Liver (tissue), 8 donors: ENCODE measurements at regions not wholly inside any gene's neighbourhood (a gene's known extent, or its start where the extent isn't known, plus 50 kb on each side); places are given as distances from the start of the nearest gene placed in this dataset.

ENCODE experiments used
- DNase-seq: peaks from one replicate; pipeline ENCODE4 v3.0.0-alpha.2; 2017; ENCODE audit warnings: low spot score
- H3K27ac ChIP-seq, 2 donors: one replicate each; pipeline ENCODE4 v1.7.0; 2013; ENCODE audit warnings: inconsistent platforms in 2 of 2, low read length in 2 of 2, control low read depth in 1 of 2, low read depth in 1 of 2, mild to moderate bottlenecking in 1 of 2
- H3K27me3 ChIP-seq, 4 donors: one replicate each; pipeline versions ENCODE4 v1.6.1 to v1.7.0; 2013; ENCODE audit warnings: low read length in 3 of 4, inconsistent platforms in 1 of 4, mild to moderate bottlenecking in 1 of 4, moderate library complexity in 1 of 4; ENCODE audit not compliant: control insufficient read depth in 4 of 4, insufficient read depth in 4 of 4
- H3K36me3 ChIP-seq, 4 donors: one replicate each; pipeline versions ENCODE4 v1.6.1 to v1.7.0; 2013; ENCODE audit warnings: low read length in 3 of 4, mild to moderate bottlenecking in 3 of 4, low read depth in 1 of 4, moderate library complexity in 1 of 4; ENCODE audit not compliant: control insufficient read depth in 4 of 4, insufficient read depth in 3 of 4
- H3K4me1 ChIP-seq, 4 donors: one replicate each; pipeline versions ENCODE4 v1.6.1 to v1.7.0; 2013; ENCODE audit warnings: low read length in 3 of 4, mild to moderate bottlenecking in 3 of 4, moderate library complexity in 1 of 4; ENCODE audit not compliant: control insufficient read depth in 4 of 4, insufficient read depth in 4 of 4
- H3K4me3 ChIP-seq, 3 donors: one replicate each; pipeline versions ENCODE4 v1.6.1 to v1.7.0; 2013; ENCODE audit warnings: low read length in 3 of 3, control low read depth in 1 of 3, low read depth in 1 of 3, mild to moderate bottlenecking in 1 of 3
- H3K9ac ChIP-seq, 2 donors: one replicate each; pipeline ENCODE4 v1.7.0; 2013; ENCODE audit warnings: low read length in 2 of 2, mild to moderate bottlenecking in 2 of 2, moderate library complexity in 2 of 2, control low read depth in 1 of 2, low read depth in 1 of 2
- H3K9me3 ChIP-seq, 4 donors: one replicate each; pipeline versions ENCODE4 v1.6.1 to v1.7.0; 2013; ENCODE audit warnings: low read length in 3 of 4; ENCODE audit not compliant: control insufficient read depth in 4 of 4
- ATF3 ChIP-seq: IDR thresholded peaks from 2 replicates; pipeline ENCODE4 v1.6.1; 2016; ENCODE audit warnings: antibody characterized with exemption
- EGR1 ChIP-seq, 2 donors: IDR thresholded peaks; 2 replicates each; pipeline ENCODE4 v1.6.1; 2016 to 2018; ENCODE audit warnings: antibody characterized with exemption in 2 of 2, low read depth in 2 of 2
- FOXA1 ChIP-seq: IDR thresholded peaks from 2 replicates; pipeline ENCODE4 v1.6.1; 2016; ENCODE audit warnings: antibody characterized with exemption
- FOXA2 ChIP-seq: IDR thresholded peaks from 2 replicates; pipeline ENCODE4 v1.6.1; 2016; ENCODE audit warnings: antibody characterized with exemption
- GABPA ChIP-seq, 2 donors: IDR thresholded peaks in 1 of 2; conservative IDR thresholded peaks in 1 of 2; 2 replicates each; pipeline ENCODE4 v1.6.1; 2016; ENCODE audit warnings: antibody characterized with exemption in 2 of 2, mild to moderate bottlenecking in 1 of 2, moderate library complexity in 1 of 2
- HNF4A ChIP-seq, 2 donors: conservative IDR thresholded peaks; 2 replicates each; pipeline ENCODE4 v1.6.1; 2016; ENCODE audit warnings: antibody characterized with exemption in 2 of 2, mild to moderate bottlenecking in 2 of 2
- HNF4G ChIP-seq: IDR thresholded peaks from 2 replicates; pipeline ENCODE4 v1.6.1; 2016; ENCODE audit warnings: antibody characterized with exemption
- JUND ChIP-seq, 2 donors: IDR thresholded peaks; 2 replicates each; pipeline ENCODE4 v1.6.1; 2016; ENCODE audit warnings: antibody characterized with exemption in 2 of 2
- NR2F2 ChIP-seq: IDR thresholded peaks from 2 replicates; pipeline ENCODE4 v1.6.1; 2016; ENCODE audit warnings: antibody characterized with exemption
- RAD21 ChIP-seq, 2 donors: IDR thresholded peaks; 2 replicates each; pipeline ENCODE4 v1.6.1; 2016; ENCODE audit warnings: antibody characterized with exemption in 2 of 2, mild to moderate bottlenecking in 2 of 2
- RXRA ChIP-seq, 2 donors: IDR thresholded peaks; 2 replicates each; pipeline ENCODE4 v1.6.1; 2017 to 2018; ENCODE audit warnings: antibody characterized with exemption in 2 of 2, mild to moderate bottlenecking in 1 of 2
- SP1 ChIP-seq: IDR thresholded peaks from 2 replicates; pipeline ENCODE4 v1.6.1; 2018; ENCODE audit warnings: antibody characterized with exemption, mild to moderate bottlenecking
- TAF1 ChIP-seq: conservative IDR thresholded peaks from 2 replicates; pipeline ENCODE4 v1.6.1; 2016; ENCODE audit warnings: antibody characterized with exemption, mild to moderate bottlenecking
- YY1 ChIP-seq: IDR thresholded peaks from 2 replicates; pipeline ENCODE4 v1.6.1; 2016; ENCODE audit warnings: antibody characterized with exemption, mild to moderate bottlenecking
- ZBTB33 ChIP-seq: IDR thresholded peaks from 2 replicates; pipeline ENCODE4 v1.6.1; 2016; ENCODE audit warnings: antibody characterized with exemption
- WGBS: extraction: QIAGEN DNeasy Blood & Tissue Kit; methylation state at CpG from one replicate; pipeline ENCODE4 v1.1.7; 2013; 5-methylcytosine and 5-hydroxymethylcytosine counted together
- TF ChIP-seq, protein P1 (sequence below): IDR thresholded peaks from 2 replicates; pipeline ENCODE4 v1.6.1; 2016; ENCODE audit warnings: antibody characterized with exemption, mild to moderate bottlenecking
- TF ChIP-seq, protein P2 (sequence below): IDR thresholded peaks from 2 replicates; pipeline ENCODE4 v1.6.1; 2016; ENCODE audit warnings: antibody characterized with exemption
- TF ChIP-seq, protein P3 (sequence below): fragments of 150-350 bp; IDR thresholded peaks from 2 replicates; pipeline ENCODE4 v1.5.1; 2017; ENCODE audit warnings: improper control_type of control experiment, low read depth, low read length; ENCODE audit not compliant: missing input control
- donor health status: healthy.
- donor health status: healthy.
- donor health status: healthy.
- donor health status: healthy.
- donor health status: healthy.

GRCh38 chr2:38190542-38191218 lies 114.7 kb upstream of the CYP1B1 start:
- no peaks in the 10 kb centered on the region for H3K9me3 ChIP-seq
- H3K27me3 ChIP-seq = no peaks in the 10 kb centered on the region
- no peak for DNase-seq
- no peaks in the 10 kb centered on the region for H3K36me3 ChIP-seq
- TF ChIP-seq, protein P1, sequence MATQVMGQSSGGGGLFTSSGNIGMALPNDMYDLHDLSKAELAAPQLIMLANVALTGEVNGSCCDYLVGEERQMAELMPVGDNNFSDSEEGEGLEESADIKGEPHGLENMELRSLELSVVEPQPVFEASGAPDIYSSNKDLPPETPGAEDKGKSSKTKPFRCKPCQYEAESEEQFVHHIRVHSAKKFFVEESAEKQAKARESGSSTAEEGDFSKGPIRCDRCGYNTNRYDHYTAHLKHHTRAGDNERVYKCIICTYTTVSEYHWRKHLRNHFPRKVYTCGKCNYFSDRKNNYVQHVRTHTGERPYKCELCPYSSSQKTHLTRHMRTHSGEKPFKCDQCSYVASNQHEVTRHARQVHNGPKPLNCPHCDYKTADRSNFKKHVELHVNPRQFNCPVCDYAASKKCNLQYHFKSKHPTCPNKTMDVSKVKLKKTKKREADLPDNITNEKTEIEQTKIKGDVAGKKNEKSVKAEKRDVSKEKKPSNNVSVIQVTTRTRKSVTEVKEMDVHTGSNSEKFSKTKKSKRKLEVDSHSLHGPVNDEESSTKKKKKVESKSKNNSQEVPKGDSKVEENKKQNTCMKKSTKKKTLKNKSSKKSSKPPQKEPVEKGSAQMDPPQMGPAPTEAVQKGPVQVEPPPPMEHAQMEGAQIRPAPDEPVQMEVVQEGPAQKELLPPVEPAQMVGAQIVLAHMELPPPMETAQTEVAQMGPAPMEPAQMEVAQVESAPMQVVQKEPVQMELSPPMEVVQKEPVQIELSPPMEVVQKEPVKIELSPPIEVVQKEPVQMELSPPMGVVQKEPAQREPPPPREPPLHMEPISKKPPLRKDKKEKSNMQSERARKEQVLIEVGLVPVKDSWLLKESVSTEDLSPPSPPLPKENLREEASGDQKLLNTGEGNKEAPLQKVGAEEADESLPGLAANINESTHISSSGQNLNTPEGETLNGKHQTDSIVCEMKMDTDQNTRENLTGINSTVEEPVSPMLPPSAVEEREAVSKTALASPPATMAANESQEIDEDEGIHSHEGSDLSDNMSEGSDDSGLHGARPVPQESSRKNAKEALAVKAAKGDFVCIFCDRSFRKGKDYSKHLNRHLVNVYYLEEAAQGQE = no peak
- no peak for TF ChIP-seq FOXA2
- no peak for TF ChIP-seq GABPA (IDR thresholded peaks at IDR 0.05 in 1 of 2, conservative IDR thresholded peaks at IDR 0.05 in 1 of 2)
- TF ChIP-seq HNF4A (conservative IDR thresholded peaks at IDR 0.05) = no peak
- TF ChIP-seq, protein P2, sequence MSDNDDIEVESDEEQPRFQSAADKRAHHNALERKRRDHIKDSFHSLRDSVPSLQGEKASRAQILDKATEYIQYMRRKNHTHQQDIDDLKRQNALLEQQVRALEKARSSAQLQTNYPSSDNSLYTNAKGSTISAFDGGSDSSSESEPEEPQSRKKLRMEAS = no peak
- no peak for TF ChIP-seq TAF1
- TF ChIP-seq JUND (IDR thresholded peaks at IDR 0.05) = no peak
- no peak for TF ChIP-seq NR2F2
- TF ChIP-seq, protein P3, sequence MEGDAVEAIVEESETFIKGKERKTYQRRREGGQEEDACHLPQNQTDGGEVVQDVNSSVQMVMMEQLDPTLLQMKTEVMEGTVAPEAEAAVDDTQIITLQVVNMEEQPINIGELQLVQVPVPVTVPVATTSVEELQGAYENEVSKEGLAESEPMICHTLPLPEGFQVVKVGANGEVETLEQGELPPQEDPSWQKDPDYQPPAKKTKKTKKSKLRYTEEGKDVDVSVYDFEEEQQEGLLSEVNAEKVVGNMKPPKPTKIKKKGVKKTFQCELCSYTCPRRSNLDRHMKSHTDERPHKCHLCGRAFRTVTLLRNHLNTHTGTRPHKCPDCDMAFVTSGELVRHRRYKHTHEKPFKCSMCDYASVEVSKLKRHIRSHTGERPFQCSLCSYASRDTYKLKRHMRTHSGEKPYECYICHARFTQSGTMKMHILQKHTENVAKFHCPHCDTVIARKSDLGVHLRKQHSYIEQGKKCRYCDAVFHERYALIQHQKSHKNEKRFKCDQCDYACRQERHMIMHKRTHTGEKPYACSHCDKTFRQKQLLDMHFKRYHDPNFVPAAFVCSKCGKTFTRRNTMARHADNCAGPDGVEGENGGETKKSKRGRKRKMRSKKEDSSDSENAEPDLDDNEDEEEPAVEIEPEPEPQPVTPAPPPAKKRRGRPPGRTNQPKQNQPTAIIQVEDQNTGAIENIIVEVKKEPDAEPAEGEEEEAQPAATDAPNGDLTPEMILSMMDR = no peak
- no peak for TF ChIP-seq HNF4G
- TF ChIP-seq EGR1 (IDR thresholded peaks at IDR 0.05; ENCODE audit: low read depth in 2 of 2) = no peak
- TF ChIP-seq ZBTB33 = no peak
- no peak for TF ChIP-seq SP1
- no peak for TF ChIP-seq YY1
- TF ChIP-seq ATF3 = no peak
- TF ChIP-seq RAD21 (IDR thresholded peaks at IDR 0.05) = no peak
- no peak for TF ChIP-seq FOXA1
- TF ChIP-seq RXRA (IDR thresholded peaks at IDR 0.05) = no peak
- peaks cover under 1 to 10% (median 2%) of the 10 kb centered on the region in 4 donors for H3K4me1 ChIP-seq
- no peak overlapping the region for H3K4me3 ChIP-seq
- no peak overlapping the region for H3K27ac ChIP-seq
- H3K9ac ChIP-seq = no peak overlapping the region
- WGBS = 82% methylated on average over 3 of the region's 3 CpGs
